Stimulated activated CD8-positive, alpha-beta memory T cell treated with anti-CD3 and anti-CD28 coated beads, Interleukin-4, amount 100 ng/mL, for 1 hour (primary cell): ENCODE measurements at regions not wholly inside any gene's neighbourhood (a gene's known extent, or its start where the extent isn't known, plus 50 kb on each side); places are given as distances from the start of the nearest gene placed in this dataset.

ENCODE experiments used
- DNase-seq, 2 donors: peaks; one replicate each; pipeline ENCODE4 v3.0.0-alpha.2; 2020; ENCODE audit warnings: low read depth in 2 of 2, low spot score in 1 of 2

DNA sequence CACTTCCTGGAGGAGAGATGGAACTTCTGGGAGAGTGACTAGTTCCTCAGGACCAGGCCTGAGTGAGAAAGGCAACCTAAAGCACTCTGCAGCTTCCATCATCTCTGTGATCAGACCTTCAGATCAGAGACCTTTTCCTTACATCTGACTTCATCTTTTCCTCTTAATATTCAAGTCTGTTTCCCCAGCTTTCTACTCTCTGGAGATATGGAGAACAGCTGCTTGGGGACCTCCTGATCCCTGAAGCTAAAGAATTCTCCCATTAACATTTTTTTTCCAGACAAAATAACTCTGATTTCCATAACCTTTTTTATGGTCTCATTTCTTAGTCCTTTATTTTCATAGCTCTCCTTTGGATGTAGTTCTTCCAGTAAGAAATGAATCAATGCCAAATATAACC lies 133.4 kb upstream of the FNDC3A start:
- DNase-seq, result no peak

GRCh38 chr13:48843630-48844380 lies 131.9 kb upstream of the FNDC3A start:
- no peak for DNase-seq

DNA sequence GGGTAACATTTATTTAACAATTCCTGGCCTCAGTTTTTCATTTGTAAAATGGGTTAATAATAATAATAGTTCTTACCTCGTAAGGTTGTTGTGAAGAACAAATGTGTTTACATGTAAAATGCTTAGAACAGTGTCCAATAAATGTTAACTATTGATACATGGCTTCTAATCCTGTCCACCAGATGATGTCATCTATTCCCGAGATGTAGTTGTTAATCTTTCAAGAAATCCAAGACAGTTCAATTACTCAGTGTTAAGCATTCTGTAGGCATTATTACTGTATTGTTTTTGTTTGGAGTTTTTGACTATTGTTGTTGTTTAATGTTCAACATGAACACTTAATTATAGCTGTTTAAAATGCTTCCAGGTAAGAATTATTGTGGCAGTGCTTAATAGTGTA lies 131.0 kb upstream of the FNDC3A start:
- DNase-seq, result no peak

DNA sequence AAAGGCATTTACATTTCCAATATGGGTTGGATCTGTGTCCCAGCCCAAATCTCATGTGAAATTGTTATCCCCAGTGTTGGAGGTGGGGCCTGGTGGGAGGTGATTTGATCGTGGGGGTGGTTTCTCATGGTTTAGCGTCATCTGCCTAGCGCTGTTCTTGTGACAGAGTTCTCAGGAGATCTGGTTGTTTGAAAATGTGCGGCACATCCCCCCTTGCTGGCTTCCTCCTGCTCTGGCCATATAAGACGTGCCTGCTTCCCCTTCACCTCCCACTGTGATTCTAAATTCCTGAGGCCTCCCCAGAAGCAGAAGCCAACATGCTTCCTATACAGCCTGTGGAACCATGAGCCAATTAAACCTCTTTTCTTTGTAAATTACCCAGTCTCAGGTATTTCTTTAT lies 126.2 kb upstream of the FNDC3A start:
- DNase-seq, result no peak

GRCh38 chr13:48851707-48852106 lies 124.0 kb upstream of the FNDC3A start:
- no peak for DNase-seq

DNA sequence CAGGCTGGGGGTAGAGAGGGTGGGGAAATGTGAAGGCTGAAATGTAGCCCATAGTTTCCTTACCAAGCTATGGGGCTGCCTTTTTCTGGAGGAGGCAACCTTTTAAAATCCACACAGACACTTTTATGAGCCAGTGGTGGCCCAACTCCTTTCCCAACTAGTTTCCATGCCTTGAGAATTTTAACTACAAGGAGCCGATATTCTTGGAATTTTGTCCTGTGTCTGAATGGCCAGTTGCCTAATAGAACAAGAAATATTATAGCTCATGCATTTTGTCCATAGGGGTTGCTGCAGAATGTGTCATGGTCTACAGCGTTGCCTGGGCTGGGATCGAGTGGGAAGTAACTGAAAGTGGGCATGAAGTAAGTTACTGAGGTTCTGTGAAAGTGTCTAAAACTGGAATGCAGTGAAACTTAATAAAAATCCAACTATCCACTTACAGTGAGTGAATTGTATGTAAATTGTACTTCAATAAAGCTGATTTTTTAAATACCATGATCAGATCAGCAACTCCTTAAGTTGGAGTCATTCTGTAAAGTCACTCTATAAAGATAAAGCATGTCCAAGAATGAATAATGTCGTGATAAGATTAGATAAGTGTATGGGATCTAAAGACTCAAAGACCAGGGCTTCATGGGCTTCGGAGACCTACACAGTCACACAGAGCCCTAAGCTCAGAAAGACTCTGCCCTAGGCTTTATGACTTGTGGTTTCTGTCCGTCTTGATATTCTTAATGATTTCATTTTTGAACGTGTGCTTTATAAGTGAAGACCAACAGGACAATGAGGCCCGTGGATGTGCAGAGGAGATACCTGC lies 122.6 kb upstream of the FNDC3A start:
- DNase-seq, result no peak

- no peak for DNase-seq
These were observed 122.0 kb upstream of the FNDC3A start for GRCh38 chr13:48853728-48854102.

DNA sequence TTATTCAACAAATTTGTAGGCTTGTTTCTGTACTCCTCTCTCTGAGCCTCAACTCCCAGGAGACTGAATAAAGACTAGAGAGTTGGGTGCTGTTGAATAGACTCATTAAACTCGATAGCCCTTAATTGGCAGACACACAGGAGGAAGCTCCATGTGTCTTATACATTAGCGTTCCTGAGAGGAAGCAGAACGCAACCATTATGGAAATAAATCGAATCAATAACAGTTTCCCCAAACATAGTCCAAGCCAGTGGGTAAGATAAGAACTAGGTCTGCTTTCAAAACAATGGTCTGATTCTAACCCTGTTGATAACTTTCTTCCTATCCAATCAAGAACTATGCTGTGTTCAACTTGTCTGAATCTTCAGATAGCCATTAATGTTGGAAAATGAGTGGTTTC lies 118.1 kb upstream of the FNDC3A start:
- DNase-seq, result no peak

- DNase-seq, result no peak
These were observed 117.4 kb upstream of the FNDC3A start for GRCh38 chr13:48858122-48858902.

GRCh38 chr13:48859272-48860105 lies 116.2 kb upstream of the FNDC3A start:
- DNase-seq, result no peak

DNA sequence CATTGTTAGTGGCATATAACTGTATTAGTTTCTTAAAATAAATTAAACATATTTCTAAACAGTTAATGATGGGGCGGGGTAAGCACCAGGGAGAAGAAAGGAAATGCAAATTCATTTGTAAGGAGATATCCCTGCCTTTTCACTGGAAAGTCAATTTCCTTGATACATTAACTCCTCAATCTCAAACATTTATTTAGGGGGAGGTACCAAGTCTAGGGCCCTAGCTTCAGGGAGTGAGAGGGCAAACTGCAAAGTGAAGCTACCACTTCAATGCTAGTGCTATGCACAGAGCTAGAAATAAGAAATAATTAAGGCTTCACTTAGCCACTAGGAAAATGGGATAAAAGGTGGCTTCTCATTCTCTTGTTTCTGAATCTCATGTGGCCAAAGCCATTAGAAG lies 115.3 kb upstream of the FNDC3A start:
- DNase-seq, result no peak

- no peak for DNase-seq
These were observed 113.1 kb upstream of the FNDC3A start for GRCh38 chr13:48862572-48862971.

DNA sequence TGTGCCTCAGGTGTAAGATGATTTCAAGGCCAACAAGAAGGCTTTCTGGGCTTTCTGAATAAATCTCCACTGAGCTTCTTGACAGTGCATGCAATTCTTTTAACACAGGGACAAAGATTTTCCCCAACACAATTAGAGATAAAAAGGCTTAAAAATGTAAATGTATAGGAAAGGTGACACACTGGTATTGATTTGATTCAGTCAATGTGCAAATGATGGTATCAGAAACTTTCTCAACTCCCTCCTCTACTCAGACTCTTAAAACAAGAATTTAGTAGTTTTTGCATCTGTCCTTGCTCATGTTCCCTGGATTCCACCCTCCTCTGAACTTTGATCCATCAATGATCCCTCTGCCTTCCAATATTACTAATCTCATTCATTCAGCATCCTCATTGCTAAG lies 111.6 kb upstream of the FNDC3A start:
- no peak for DNase-seq

DNA sequence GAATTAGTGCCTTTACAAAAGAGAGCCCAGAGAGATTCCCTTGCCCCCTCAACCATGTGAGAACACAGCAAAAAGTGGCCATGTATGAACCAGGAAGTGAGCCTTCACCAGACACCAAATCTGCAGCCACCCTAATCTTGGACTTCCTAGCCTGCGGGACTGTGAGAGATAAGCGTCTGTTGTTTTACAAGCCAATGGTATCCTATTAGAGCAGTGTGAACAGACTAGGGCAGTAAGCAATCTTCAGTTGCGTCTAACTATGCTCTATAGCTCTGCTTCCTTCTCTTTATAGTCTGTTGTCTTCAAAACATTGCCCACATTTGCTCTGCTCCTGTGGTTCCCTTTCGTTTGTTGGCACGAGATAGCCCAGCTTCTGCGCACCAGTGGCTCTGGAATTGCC lies 109.5 kb upstream of the FNDC3A start:
- DNase-seq, result no peak

DNA sequence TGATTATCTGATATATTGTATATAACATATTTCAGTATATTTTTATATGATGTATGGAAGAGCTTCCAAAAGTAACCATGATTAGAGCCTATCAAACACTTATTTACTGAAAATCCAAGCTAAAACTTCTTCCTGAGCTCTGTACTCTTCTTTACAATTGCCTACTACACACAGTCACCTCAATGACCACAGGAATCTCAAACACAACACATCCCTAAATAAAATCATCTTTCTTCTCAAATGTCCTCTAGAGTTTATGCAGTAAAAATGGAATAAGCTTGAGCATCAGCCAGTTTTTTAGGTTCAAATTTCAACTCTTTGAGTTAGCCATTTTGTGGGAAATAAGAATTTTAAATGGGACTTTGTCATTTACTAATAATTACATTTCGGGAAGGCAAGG lies 102.6 kb upstream of the FNDC3A start:
- no peak for DNase-seq

GRCh38 chr13:48873587-48873986 lies 102.1 kb upstream of the FNDC3A start:
- DNase-seq, result no peak

GRCh38 chr13:48874165-48874564 lies 101.5 kb upstream of the FNDC3A start:
- no peak for DNase-seq

DNA sequence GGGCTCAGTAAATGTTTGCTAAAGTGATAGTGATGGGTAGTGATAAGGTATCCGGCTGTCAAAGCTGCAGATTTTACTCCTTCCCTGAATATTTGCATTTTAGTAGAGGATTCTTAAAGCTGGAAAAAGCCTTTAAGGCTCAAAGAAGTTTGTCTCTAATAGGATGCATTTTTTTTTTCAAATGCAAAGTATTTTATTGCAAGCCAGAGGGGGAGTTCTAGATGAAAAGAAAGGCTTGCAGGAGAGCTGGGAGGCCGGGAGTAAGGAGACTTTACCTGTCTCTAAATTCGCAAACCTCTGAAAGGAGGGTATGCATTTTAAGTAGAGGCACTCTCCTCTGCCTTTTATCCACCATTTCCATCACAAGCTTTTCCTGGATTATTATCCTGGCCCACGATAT lies 100.7 kb upstream of the FNDC3A start:
- DNase-seq, result no peak

DNA sequence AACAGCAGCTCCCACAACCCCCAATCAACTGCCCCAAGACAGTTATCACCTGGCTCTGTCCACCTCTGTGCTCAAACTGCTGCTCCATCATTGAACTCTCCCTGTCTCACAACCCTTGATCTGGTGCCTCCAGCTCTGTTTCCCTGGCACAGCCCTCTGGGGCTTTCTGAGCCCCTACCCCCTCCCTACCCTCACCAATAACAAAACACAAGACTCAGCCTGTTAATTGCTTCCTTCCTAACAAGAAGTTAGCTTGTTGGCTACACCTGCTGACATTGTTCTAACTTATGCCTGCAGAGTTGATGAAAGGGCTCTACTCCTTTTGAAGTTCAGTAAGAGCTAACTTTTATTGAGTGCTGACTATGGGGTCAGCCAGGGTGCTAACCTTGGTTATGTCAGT lies 99.4 kb upstream of the FNDC3A start:
- DNase-seq, result no peak

GRCh38 chr13:48879432-48879831 lies 96.3 kb upstream of the FNDC3A start:
- DNase-seq, result no peak

DNA sequence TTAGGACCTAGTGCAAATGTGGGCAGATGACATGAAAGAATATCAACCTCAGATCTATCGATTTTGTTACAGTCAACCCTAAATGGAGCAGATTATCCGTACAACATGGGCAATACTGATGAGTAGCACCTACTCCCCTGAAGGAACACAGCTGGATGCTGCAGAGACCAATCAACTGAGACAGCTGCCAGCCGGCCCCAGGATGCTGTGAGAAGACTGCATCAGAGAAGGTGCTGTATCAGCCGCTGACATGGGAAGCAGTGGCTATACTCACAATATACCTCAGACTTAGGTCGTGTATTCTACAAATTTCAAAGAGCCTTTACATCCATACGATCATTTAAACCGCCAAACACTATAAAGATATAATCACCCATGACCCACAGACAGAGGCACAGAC lies 95.9 kb upstream of the FNDC3A start:
- DNase-seq, result no peak
